ENCODE measurements at regions not wholly inside any gene's neighbourhood (a gene's known extent, or its start where the extent isn't known, plus 50 kb on each side); places are given as distances from the start of the nearest gene placed in this dataset.

DNA sequence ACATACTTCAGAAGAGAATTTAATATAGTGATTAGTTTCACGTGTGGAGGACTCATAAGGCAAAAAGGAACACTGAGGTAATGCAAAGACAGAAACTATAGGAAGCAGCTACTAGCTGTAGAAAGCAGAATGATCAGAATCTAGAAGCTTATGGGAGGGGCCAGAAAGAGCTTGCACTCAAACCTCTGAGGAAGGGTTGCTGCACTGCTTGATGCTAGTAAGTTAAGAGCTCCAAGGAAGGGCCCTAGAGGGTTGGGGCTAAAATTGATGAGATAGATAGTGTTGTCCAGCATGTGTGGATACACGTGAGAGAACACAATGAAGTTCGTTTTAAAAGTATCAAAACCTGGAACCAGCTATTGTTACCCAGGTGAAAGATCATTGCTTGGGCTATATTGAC lies 311.1 kb downstream of the SLC6A15 start:
- TF ChIP-seq, protein P1, sequence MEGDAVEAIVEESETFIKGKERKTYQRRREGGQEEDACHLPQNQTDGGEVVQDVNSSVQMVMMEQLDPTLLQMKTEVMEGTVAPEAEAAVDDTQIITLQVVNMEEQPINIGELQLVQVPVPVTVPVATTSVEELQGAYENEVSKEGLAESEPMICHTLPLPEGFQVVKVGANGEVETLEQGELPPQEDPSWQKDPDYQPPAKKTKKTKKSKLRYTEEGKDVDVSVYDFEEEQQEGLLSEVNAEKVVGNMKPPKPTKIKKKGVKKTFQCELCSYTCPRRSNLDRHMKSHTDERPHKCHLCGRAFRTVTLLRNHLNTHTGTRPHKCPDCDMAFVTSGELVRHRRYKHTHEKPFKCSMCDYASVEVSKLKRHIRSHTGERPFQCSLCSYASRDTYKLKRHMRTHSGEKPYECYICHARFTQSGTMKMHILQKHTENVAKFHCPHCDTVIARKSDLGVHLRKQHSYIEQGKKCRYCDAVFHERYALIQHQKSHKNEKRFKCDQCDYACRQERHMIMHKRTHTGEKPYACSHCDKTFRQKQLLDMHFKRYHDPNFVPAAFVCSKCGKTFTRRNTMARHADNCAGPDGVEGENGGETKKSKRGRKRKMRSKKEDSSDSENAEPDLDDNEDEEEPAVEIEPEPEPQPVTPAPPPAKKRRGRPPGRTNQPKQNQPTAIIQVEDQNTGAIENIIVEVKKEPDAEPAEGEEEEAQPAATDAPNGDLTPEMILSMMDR (IDR thresholded peaks at IDR 0.05 in 8 of 11, conservative IDR thresholded peaks at IDR 0.05 in 3 of 11) = no peak
- TF ChIP-seq POLR2AphosphoS5 (IDR thresholded peaks at IDR 0.05) (no peak), POLR2A (IDR thresholded peaks at IDR 0.05) (no peak)

Data from spleen (tissue), 7 donors.